OCI-LY3 (cell line): ENCODE measurements at regions not wholly inside any gene's neighbourhood (a gene's known extent, or its start where the extent isn't known, plus 50 kb on each side); places are given as distances from the start of the nearest gene placed in this dataset.

Experiments used
- H2AFZ ChIP-seq: fragments of 200-600, 300-600 bp; shearing (Covaris generic); 2 replicates; pipeline ENCODE4 v1.6.0; 2014; ENCODE audit warnings: antibody characterized with exemption, low read depth, low read length
- H3K27ac ChIP-seq: fragments of 200-600, 300-600 bp; sonication (generic); 2 replicates; pipeline ENCODE4 v1.5.1; 2014; ENCODE audit warnings: mild to moderate bottlenecking, low read length, moderate library complexity, mixed read lengths
- H3K27me3 ChIP-seq: fragments of 200-600, 300-600 bp; sonication (generic); 2 replicates; pipeline ENCODE4 v1.6.1; 2014; ENCODE audit warnings: low read depth, low read length, mixed read lengths
- H3K36me3 ChIP-seq: fragments of 200-600, 300-600 bp; sonication (generic); replicated peaks from 2 replicates; pipeline ENCODE3; 2014; ENCODE audit warnings: low read depth, low read length, mixed read lengths
- H3K4me1 ChIP-seq: fragments of 300-600, 200-600 bp; sonication (generic); 2 replicates; pipeline ENCODE4 v1.6.1; 2014; ENCODE audit warnings: low read length, mixed read lengths
- H3K4me2 ChIP-seq: fragments of 200-600, 300-600 bp; sonication (generic); 2 replicates; pipeline ENCODE4 v1.6.1; 2014; ENCODE audit warnings: low read length, mixed read lengths
- H3K4me3 ChIP-seq: fragments of 300-600, 200-600 bp; sonication (generic); 2 replicates; pipeline ENCODE4 v1.5.1; 2014; ENCODE audit warnings: antibody characterized with exemption, mild to moderate bottlenecking, low read length, moderate library complexity
- H3K79me2 ChIP-seq: fragments of 300-600, 200-600 bp; shearing (Covaris generic); 2 replicates; pipeline ENCODE4 v1.6.1; 2014; ENCODE audit warnings: mild to moderate bottlenecking, low read length, mixed read lengths
- H3K9ac ChIP-seq: fragments of 300-600, 200-600 bp; shearing (Covaris generic); 2 replicates; pipeline ENCODE4 v1.6.0; 2014; ENCODE audit warnings: mild to moderate bottlenecking, low read length, moderate library complexity
- H3K9me3 ChIP-seq: fragments of 200-600, 300-600 bp; shearing (Covaris generic); 2 replicates; pipeline ENCODE4 v1.6.1; 2014; ENCODE audit warnings: low read length, mixed read lengths; ENCODE audit not compliant: insufficient read depth
- H4K20me1 ChIP-seq: fragments of 200-600, 300-600 bp; sonication (generic); 2 replicates; pipeline ENCODE4 v1.6.1; 2016; ENCODE audit warnings: low read length, mixed read lengths; ENCODE audit not compliant: insufficient read depth
- EZH2phosphoT487 ChIP-seq: fragments of 200-600 bp; shearing (Covaris generic); IDR thresholded peaks from 2 replicates; pipeline ENCODE4 v1.6.1; 2018; ENCODE audit warnings: antibody characterized with exemption, mixed run types, low read depth
- TF ChIP-seq, protein P1 (sequence below): fragments of 200-600, 300-600 bp; sonication (generic); IDR thresholded peaks from 2 replicates; pipeline ENCODE4 v1.5.1; 2014; ENCODE audit warnings: antibody characterized with exemption, low read length, low read depth

GRCh38 chr15:60093273-60094067 lies 89.4 kb downstream of the FOXB1 start:
- H3K27ac ChIP-seq = no peak overlapping the region
- H3K36me3 ChIP-seq = no peaks in the 10 kb centered on the region
- no peaks in the 10 kb centered on the region for H4K20me1 ChIP-seq
- H3K9me3 ChIP-seq = no peaks in the 10 kb centered on the region
- H3K9ac ChIP-seq = no peak overlapping the region
- H3K79me2 ChIP-seq = no peaks in the 10 kb centered on the region
- H3K4me3 ChIP-seq = no peak overlapping the region
- no peaks in the 10 kb centered on the region for H3K27me3 ChIP-seq
- TF ChIP-seq, protein P1, sequence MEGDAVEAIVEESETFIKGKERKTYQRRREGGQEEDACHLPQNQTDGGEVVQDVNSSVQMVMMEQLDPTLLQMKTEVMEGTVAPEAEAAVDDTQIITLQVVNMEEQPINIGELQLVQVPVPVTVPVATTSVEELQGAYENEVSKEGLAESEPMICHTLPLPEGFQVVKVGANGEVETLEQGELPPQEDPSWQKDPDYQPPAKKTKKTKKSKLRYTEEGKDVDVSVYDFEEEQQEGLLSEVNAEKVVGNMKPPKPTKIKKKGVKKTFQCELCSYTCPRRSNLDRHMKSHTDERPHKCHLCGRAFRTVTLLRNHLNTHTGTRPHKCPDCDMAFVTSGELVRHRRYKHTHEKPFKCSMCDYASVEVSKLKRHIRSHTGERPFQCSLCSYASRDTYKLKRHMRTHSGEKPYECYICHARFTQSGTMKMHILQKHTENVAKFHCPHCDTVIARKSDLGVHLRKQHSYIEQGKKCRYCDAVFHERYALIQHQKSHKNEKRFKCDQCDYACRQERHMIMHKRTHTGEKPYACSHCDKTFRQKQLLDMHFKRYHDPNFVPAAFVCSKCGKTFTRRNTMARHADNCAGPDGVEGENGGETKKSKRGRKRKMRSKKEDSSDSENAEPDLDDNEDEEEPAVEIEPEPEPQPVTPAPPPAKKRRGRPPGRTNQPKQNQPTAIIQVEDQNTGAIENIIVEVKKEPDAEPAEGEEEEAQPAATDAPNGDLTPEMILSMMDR = no peak
- no peak for TF ChIP-seq EZH2phosphoT487
- H3K4me2 ChIP-seq = no peak overlapping the region
- H3K4me1 ChIP-seq = peaks cover 19% of the 10 kb centered on the region
- H2AFZ ChIP-seq = no peak overlapping the region

- Histone ChIP-seq H3K9ac (no peak overlapping the region), H3K36me3 (no peaks in the 10 kb centered on the region), H3K4me2 (no peak overlapping the region)
Measured at GRCh38 chr15:60095711-60096110, 91.6 kb downstream of the FOXB1 start.

DNA sequence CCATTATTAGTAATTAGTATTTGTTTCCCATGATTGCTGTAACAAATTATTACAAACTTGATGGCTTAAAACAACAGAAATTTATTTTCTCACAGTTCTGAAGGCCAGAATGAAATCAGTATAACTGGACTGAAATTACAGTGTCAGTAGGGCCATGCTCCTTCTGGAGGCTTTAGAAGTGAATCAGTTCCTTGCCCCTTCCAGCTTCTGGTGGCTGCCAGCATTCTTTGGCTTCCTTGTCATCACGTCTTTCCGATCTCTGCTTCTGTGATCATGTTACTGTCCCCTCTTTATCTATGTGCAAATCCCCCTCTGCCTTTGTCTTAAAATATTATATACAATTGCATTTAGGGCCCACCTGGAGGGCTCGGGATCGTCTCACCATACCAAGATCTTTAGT lies 92.0 kb downstream of the FOXB1 start:
- Histone ChIP-seq H3K4me3 (no peak overlapping the region), H3K9me3 (no peaks in the 10 kb centered on the region), H2AFZ (no peak overlapping the region), H3K27me3 (no peaks in the 10 kb centered on the region), H3K9ac (no peak overlapping the region), H3K4me2 (no peak overlapping the region), H4K20me1 (no peaks in the 10 kb centered on the region), H3K4me1 (peaks cover 19% of the 10 kb centered on the region), H3K79me2 (no peaks in the 10 kb centered on the region), H3K36me3 (no peaks in the 10 kb centered on the region), H3K27ac (no peak overlapping the region)
- TF ChIP-seq, protein P1 = no peak
- TF ChIP-seq EZH2phosphoT487 = no peak

More at GRCh38 chr15:60095711-60096110, 91.6 kb downstream of the FOXB1 start:
- Histone ChIP-seq H3K79me2 (no peaks in the 10 kb centered on the region), H2AFZ (no peak overlapping the region), H3K27ac (no peak overlapping the region), H3K27me3 (no peaks in the 10 kb centered on the region), H3K4me1 (peaks cover 19% of the 10 kb centered on the region), H3K9me3 (no peaks in the 10 kb centered on the region), H3K4me3 (no peak overlapping the region), H4K20me1 (no peaks in the 10 kb centered on the region)
- TF ChIP-seq, protein P1 = no peak
- no peak for TF ChIP-seq EZH2phosphoT487

- H2AFZ ChIP-seq = no peak overlapping the region
- H3K36me3 ChIP-seq = no peaks in the 10 kb centered on the region
- no peaks in the 10 kb centered on the region for H4K20me1 ChIP-seq
- no peak overlapping the region for H3K4me2 ChIP-seq
- H3K79me2 ChIP-seq = no peaks in the 10 kb centered on the region
- H3K27me3 ChIP-seq = no peaks in the 10 kb centered on the region
- no peak overlapping the region for H3K9ac ChIP-seq
- no peak overlapping the region for H3K4me3 ChIP-seq
- peaks cover 9% of the 10 kb centered on the region for H3K4me1 ChIP-seq
- H3K27ac ChIP-seq = no peak overlapping the region
- H3K9me3 ChIP-seq = no peaks in the 10 kb centered on the region
- TF ChIP-seq, protein P1 = no peak
- TF ChIP-seq EZH2phosphoT487 = no peak
Measured at GRCh38 chr15:60101416-60101815, 97.3 kb downstream of the FOXB1 start.
